MM.1S (cell line): ENCODE measurements at regions not wholly inside any gene's neighbourhood (a gene's known extent, or its start where the extent isn't known, plus 50 kb on each side); places are given as distances from the start of the nearest gene placed in this dataset.

ENCODE experiments used
- CTCF ChIP-seq: fragments of 300-600 bp; sonication (generic); IDR thresholded peaks from 2 replicates; pipeline ENCODE4 v1.5.1; 2016; ENCODE audit warnings: antibody characterized with exemption, low read length, mixed read lengths
- EZH2 ChIP-seq: fragments of 300-600 bp; sonication (generic); optimal IDR thresholded peaks from 2 replicates; pipeline ENCODE3; 2017; ENCODE audit warnings: low read depth, mild to moderate bottlenecking, antibody characterized with exemption, low read length, mixed read lengths
- EZH2phosphoT487 ChIP-seq: fragments of 300-600 bp; sonication (generic); IDR thresholded peaks from 2 replicates; pipeline ENCODE4 v1.6.1; 2018; ENCODE audit warnings: antibody characterized with exemption, low read length

- no peak for TF ChIP-seq CTCF
- TF ChIP-seq EZH2, result no peak
- no peak for TF ChIP-seq EZH2phosphoT487
Observed at GRCh38 chr6:21348146-21348503, 245.4 kb upstream of the SOX4 start.
